ENCODE measurements at regions not wholly inside any gene's neighbourhood (a gene's known extent, or its start where the extent isn't known, plus 50 kb on each side); places are given as distances from the start of the nearest gene placed in this dataset.

- no peak for DNase-seq (ENCODE audit: low spot score)
- intact Hi-C loops (cut with DNase I), result no loop called here
Observed at GRCh38 chr16:51039638-51040331, 111.3 kb downstream of the SALL1 start.

GRCh38 chr16:51035711-51036110 lies 115.4 kb downstream of the SALL1 start:
- DNase-seq (ENCODE audit: low spot score), result no peak
- intact Hi-C loops (cut with DNase I), result no loop called here

- intact Hi-C loops (cut with DNase I), result no loop called here
- DNase-seq (ENCODE audit: low spot score), result no peak
Observed at GRCh38 chr16:51035110-51035498, 116.0 kb downstream of the SALL1 start.

- intact Hi-C loops (cut with DNase I), result no loop called here
Observed at GRCh38 chr16:51034481-51035109, 116.5 kb downstream of the SALL1 start.

GRCh38 chr16:51031598-51031997 lies 119.5 kb downstream of the SALL1 start:
- no peak for DNase-seq (ENCODE audit: low spot score)
- intact Hi-C loops (cut with DNase I), result no loop called here

More at GRCh38 chr16:51034481-51035109, 116.5 kb downstream of the SALL1 start:
- no peak for DNase-seq (ENCODE audit: low spot score)

- intact Hi-C loops (cut with DNase I), result no loop called here
- no peak for DNase-seq (ENCODE audit: low spot score)
Observed at GRCh38 chr16:51030516-51030915, 120.6 kb downstream of the SALL1 start.

- intact Hi-C loops (cut with DNase I), result no loop called here
- no peak for DNase-seq (ENCODE audit: low spot score)
Observed at GRCh38 chr16:51025588-51026290, 125.3 kb downstream of the SALL1 start.

GRCh38 chr16:51024703-51025102 lies 126.4 kb downstream of the SALL1 start:
- intact Hi-C loops (cut with DNase I), result no loop called here
- no peak for DNase-seq (ENCODE audit: low spot score)

- intact Hi-C loops (cut with DNase I), result no loop called here
- DNase-seq (ENCODE audit: low spot score), result no peak
Observed at GRCh38 chr16:51022955-51023354, 128.1 kb downstream of the SALL1 start.

GRCh38 chr16:51019617-51020016 lies 131.5 kb downstream of the SALL1 start:
- intact Hi-C loops (cut with DNase I), result no loop called here

GRCh38 chr16:51017969-51018368 lies 133.1 kb downstream of the SALL1 start:
- DNase-seq (ENCODE audit: low spot score), result no peak
- intact Hi-C loops (cut with DNase I), result no loop called here

More at GRCh38 chr16:51019617-51020016, 131.5 kb downstream of the SALL1 start:
- DNase-seq (ENCODE audit: low spot score), result no peak

- intact Hi-C loops (cut with DNase I), result no loop called here
- no peak for DNase-seq (ENCODE audit: low spot score)
Observed at GRCh38 chr16:51012396-51012795, 138.7 kb downstream of the SALL1 start.

- intact Hi-C loops (cut with DNase I), result no loop called here
- DNase-seq (ENCODE audit: low spot score), result no peak
Observed at GRCh38 chr16:51010817-51011216, 140.3 kb downstream of the SALL1 start.

- DNase-seq (ENCODE audit: low spot score), result no peak
- intact Hi-C loops (cut with DNase I), result no loop called here
Observed at GRCh38 chr16:51009813-51010212, 141.3 kb downstream of the SALL1 start.

GRCh38 chr16:51009359-51009758 lies 141.7 kb downstream of the SALL1 start:
- DNase-seq (ENCODE audit: low spot score), result no peak
- intact Hi-C loops (cut with DNase I), result no loop called here

GRCh38 chr16:51008607-51009006 lies 142.5 kb downstream of the SALL1 start:
- DNase-seq (ENCODE audit: low spot score), result no peak
- intact Hi-C loops (cut with DNase I), result no loop called here

- DNase-seq (ENCODE audit: low spot score), result no peak
- intact Hi-C loops (cut with DNase I), result no loop called here
Observed at GRCh38 chr16:51008037-51008436, 143.0 kb downstream of the SALL1 start.

- intact Hi-C loops (cut with DNase I), result no loop called here
- no peak for DNase-seq (ENCODE audit: low spot score)
Observed at GRCh38 chr16:51003850-51004566, 147.1 kb downstream of the SALL1 start.

GRCh38 chr16:51002881-51003490 lies 148.1 kb downstream of the SALL1 start:
- intact Hi-C loops (cut with DNase I), result no loop called here

GRCh38 chr16:50999181-50999580 lies 151.9 kb downstream of the SALL1 start:
- intact Hi-C loops (cut with DNase I), result no loop called here
- no peak for DNase-seq (ENCODE audit: low spot score)

More at GRCh38 chr16:51002881-51003490, 148.1 kb downstream of the SALL1 start:
- DNase-seq (ENCODE audit: low spot score), result no peak

Data from posterior vena cava (tissue), 2 donors.